ENCODE measurements at regions not wholly inside any gene's neighbourhood (a gene's known extent, or its start where the extent isn't known, plus 50 kb on each side); places are given as distances from the start of the nearest gene placed in this dataset.
"Not testable (repeated sequence)": the region's sequence is repeated elsewhere in the genome, so short reads cannot be mapped to it uniquely, and the experiment has no call there.

DNA sequence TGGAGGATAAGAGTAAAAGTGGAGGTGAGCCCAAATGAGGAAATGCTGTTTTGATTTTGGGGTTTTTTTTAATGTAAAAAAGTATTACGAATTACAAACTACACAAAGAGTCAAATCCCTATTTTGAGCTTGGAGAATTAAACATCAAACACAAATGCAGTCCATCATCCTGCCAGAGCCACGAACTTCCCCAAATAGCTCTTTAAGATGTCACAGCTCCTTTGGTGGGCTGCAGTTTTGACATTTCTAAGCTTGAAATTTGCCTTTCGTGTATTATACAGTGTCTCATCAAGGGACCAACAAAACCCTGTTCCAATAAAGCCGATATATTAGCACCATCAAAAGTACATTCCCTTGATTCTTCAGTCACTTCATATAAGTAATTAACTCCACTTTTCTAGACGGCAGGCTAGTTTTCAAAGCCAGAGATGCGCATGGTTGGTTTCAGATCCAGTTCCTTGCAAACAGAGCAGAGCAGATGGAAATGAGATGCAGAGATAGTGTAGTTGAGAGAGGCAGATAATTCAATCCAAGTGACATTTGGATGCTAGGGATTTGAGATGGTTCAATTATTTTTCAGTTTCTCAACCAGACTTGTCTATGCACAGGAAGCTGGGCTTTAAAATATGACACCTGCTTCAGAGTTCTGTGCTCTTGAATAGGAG, 580.9 kb downstream of the EDEM1 start:
- no peak overlapping the region for H3K4me3 ChIP-seq (replicated peaks; ENCODE audit: low read depth, low read length)
- TF ChIP-seq, protein P1, sequence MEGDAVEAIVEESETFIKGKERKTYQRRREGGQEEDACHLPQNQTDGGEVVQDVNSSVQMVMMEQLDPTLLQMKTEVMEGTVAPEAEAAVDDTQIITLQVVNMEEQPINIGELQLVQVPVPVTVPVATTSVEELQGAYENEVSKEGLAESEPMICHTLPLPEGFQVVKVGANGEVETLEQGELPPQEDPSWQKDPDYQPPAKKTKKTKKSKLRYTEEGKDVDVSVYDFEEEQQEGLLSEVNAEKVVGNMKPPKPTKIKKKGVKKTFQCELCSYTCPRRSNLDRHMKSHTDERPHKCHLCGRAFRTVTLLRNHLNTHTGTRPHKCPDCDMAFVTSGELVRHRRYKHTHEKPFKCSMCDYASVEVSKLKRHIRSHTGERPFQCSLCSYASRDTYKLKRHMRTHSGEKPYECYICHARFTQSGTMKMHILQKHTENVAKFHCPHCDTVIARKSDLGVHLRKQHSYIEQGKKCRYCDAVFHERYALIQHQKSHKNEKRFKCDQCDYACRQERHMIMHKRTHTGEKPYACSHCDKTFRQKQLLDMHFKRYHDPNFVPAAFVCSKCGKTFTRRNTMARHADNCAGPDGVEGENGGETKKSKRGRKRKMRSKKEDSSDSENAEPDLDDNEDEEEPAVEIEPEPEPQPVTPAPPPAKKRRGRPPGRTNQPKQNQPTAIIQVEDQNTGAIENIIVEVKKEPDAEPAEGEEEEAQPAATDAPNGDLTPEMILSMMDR (IDR thresholded peaks at IDR 0.05; ENCODE audit: low read length, missing control alignments), result no peak
- DNase-seq (ENCODE audit: low read depth), result no peak

DNA sequence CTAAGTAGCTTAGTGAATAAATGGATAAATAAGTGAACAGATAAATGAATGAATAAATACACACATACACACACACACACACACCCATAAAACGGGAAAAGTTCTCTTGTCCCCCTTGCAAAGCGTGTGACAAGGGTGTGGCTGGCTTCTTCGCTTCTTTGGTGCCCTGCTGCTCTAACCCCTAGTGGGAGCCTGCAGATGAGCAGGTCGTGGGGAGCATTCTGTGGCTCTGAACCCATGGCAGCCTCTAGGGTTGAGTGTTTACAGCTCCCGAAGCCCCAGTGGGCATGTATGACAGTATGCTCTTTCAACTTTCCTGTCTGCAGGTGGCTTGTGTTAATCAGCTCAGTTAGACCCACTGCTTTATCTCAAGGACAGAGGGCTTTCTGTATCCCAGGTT, 582.3 kb downstream of the EDEM1 start:
- H3K4me3 ChIP-seq (replicated peaks; ENCODE audit: low read depth, low read length), result no peak overlapping the region
- TF ChIP-seq, protein P1 (IDR thresholded peaks at IDR 0.05; ENCODE audit: low read length, missing control alignments), result no peak
- DNase-seq (ENCODE audit: low read depth), result no peak

DNA sequence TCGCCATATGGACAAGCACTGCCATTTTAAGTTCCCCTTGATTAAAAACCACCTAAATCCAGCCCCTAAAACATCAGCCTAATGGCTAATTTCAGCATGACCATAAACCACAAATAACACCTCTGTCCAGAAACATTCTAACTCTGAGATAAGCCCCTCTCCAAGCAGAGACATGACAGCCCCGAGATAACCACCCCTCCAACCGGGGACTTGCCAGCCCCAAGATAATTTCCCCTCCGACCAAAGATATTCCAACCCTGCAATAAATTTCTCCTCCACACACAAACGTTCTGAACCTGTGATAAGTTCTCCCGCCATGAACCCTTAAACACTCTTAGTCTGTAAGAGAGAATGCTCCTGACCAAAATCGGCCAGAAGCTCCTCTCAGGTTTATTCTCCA, 586.8 kb downstream of the EDEM1 start:
- TF ChIP-seq, protein P1 (IDR thresholded peaks at IDR 0.05; ENCODE audit: low read length, missing control alignments), result no peak
- no peak for DNase-seq (ENCODE audit: low read depth)
- no peak overlapping the region for H3K4me3 ChIP-seq (replicated peaks; ENCODE audit: low read depth, low read length)

DNA sequence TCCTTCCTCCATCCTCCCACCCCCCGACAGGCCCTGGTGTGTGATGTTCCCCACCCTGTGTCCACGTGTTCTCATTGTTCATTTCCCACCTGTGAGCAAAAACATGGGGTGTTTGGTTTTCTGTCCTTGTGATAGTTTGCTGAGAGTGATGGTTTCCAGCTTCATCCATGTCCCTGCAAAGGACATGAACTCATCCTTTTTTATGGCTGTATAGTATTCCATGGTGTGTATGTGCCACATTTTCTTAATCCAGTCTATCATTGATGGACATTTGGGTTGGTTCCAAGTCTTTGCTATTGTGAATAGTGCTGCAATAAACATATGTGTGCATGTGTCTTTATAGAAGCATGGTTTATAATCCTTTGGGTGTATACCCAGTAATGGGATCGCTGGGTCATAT, 587.6 kb downstream of the EDEM1 start:
- H3K4me3 ChIP-seq (replicated peaks; ENCODE audit: low read depth, low read length); DNase-seq (ENCODE audit: low read depth): not testable (repeated sequence)

DNA sequence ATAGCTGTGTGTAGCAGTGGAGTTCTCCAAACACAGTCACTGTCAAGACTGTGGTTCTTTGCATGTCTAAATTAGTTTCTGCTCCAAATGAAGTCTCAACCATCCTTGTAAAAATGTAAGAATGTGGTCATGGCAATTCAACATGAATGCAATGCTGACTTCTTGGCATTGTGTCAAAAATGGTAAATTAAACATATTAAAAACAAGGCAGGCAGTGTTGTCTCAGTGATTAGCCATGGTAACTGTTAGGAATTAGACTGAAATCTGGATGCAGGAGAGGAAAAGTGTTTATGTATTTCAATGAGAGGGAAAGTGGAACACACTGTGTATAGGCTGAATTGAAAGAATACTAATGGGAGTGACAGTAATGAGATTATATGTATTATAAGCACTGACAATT, 597.2 kb downstream of the EDEM1 start:
- DNase-seq (ENCODE audit: low read depth), result no peak
- TF ChIP-seq, protein P1 (IDR thresholded peaks at IDR 0.05; ENCODE audit: low read length, missing control alignments), result no peak
- H3K4me3 ChIP-seq (replicated peaks; ENCODE audit: low read depth, low read length), result no peak overlapping the region

DNA sequence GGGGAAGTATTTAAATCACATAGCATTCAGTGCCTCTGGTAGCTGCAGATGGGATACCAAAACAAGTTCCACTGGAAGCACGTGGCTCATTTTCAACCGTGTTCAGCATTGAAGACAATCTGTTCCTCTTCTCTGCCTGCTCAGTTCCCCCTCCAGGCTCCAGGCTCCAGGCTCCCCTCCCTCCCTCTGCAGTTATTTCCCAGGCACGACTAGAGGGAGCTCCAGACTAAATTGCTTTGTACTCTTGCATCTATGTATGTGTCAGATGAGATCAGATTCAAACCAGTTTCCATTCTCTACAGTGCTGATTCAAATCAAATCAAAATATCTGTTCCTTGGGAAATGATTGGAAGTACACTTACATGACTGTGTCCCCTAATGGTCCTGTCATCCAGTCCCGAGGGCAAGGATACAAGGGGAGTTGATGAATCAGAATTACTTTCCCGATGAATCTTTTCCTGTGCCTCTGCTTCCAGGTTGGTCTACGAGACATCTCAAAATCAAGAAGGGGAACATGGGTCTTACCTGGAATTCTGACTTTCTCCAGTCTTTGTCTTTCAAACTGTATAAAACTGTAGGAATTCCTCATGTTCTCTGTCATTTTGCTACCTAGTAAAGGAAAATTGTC, 600.5 kb downstream of the EDEM1 start:
- TF ChIP-seq, protein P1 (IDR thresholded peaks at IDR 0.05; ENCODE audit: low read length, missing control alignments), result no peak
- no peak overlapping the region for H3K4me3 ChIP-seq (replicated peaks; ENCODE audit: low read depth, low read length)
- no peak for DNase-seq (ENCODE audit: low read depth)

DNA sequence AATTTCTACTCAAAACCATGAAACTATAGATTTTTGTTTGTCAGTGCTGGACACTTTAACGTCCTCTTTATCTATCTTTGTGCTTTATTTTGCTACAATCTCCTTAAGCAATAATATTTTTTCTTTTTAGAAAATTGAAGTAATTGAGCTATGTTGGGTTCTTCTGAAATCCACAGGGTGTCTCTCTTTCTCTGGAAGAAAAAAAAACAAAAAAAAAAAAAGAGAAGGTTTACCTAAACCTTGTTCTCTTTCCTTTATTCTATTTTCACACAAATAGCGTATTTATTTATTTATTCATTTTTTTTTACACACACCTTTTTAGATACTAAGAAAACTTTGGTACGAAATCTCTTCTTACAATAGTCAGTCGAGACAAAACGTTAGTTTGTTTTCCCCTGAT, 601.0 kb downstream of the EDEM1 start:
- TF ChIP-seq, protein P1 (IDR thresholded peaks at IDR 0.05; ENCODE audit: low read length, missing control alignments), result no peak
- DNase-seq (ENCODE audit: low read depth), result no peak

More for the DNA sequence above, 601.0 kb downstream of the EDEM1 start:
- H3K4me3 ChIP-seq (replicated peaks; ENCODE audit: low read depth, low read length), result no peak overlapping the region
